SU-DHL-6 (cell line): ENCODE measurements at regions not wholly inside any gene's neighbourhood (a gene's known extent, or its start where the extent isn't known, plus 50 kb on each side); places are given as distances from the start of the nearest gene placed in this dataset.

ENCODE experiments used
- EZH2phosphoT487 ChIP-seq: fragments of 200-600 bp; sonication (generic), shearing (Covaris generic); conservative IDR thresholded peaks from 2 replicates; pipeline ENCODE4 v1.6.1; 2018; ENCODE audit warnings: mild to moderate bottlenecking, antibody characterized with exemption, low read length, moderate library complexity, mixed read lengths
- TF ChIP-seq, protein P1 (sequence below): fragments of 200-600 bp; sonication (generic); IDR thresholded peaks from one replicate; pipeline ENCODE4 v1.5.1; 2017; ENCODE audit warnings: antibody characterized with exemption, mild to moderate bottlenecking, low read length, moderate library complexity; ENCODE audit not compliant: insufficient read depth, poor library complexity, severe bottlenecking

DNA sequence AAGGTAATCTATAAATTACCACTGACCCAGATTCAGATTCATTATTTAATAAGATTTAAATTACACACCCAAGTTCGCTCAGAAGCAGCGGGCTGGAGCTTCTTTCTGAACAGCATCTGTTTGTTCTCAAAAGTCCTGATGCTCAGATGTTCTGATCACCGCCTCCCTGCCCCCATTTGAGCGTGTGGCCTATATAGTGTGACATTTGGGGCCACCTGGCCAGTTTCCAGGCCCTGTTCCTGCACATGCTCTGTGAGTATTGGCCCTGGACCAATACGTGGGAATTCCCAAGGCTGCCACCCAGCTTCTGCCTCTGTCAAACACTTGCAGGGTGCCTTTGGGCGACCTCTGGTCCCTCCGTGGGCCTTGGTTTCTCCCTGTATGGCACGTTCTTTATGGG lies 228.8 kb downstream of the TFAP2C start:
- TF ChIP-seq, protein P1, sequence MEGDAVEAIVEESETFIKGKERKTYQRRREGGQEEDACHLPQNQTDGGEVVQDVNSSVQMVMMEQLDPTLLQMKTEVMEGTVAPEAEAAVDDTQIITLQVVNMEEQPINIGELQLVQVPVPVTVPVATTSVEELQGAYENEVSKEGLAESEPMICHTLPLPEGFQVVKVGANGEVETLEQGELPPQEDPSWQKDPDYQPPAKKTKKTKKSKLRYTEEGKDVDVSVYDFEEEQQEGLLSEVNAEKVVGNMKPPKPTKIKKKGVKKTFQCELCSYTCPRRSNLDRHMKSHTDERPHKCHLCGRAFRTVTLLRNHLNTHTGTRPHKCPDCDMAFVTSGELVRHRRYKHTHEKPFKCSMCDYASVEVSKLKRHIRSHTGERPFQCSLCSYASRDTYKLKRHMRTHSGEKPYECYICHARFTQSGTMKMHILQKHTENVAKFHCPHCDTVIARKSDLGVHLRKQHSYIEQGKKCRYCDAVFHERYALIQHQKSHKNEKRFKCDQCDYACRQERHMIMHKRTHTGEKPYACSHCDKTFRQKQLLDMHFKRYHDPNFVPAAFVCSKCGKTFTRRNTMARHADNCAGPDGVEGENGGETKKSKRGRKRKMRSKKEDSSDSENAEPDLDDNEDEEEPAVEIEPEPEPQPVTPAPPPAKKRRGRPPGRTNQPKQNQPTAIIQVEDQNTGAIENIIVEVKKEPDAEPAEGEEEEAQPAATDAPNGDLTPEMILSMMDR = no peak
- TF ChIP-seq EZH2phosphoT487 = no peak
